OCI-M1 (cell line): ENCODE measurements at regions not wholly inside any gene's neighbourhood (a gene's known extent, or its start where the extent isn't known, plus 50 kb on each side); places are given as distances from the start of the nearest gene placed in this dataset.

Source experiments
- DNase-seq: peaks from one replicate; lab custom pipeline; 2025; lab: John Stamatoyannopoulos, UW

GRCh38 chr7:117973975-117974374 lies 100.7 kb upstream of the CTTNBP2 start:
- DNase-seq, result no peak

- DNase-seq, result no peak
Observed at GRCh38 chr7:117974891-117975290, 101.7 kb upstream of the CTTNBP2 start.

- no peak for DNase-seq
Observed at GRCh38 chr7:117975476-117975875, 102.2 kb upstream of the CTTNBP2 start.

- no peak for DNase-seq
Observed at GRCh38 chr7:117979954-117980497, 106.8 kb upstream of the CTTNBP2 start.

- DNase-seq, result no peak
Observed at GRCh38 chr7:117982071-117983055, 109.1 kb upstream of the CTTNBP2 start.

GRCh38 chr7:117986645-117987269 lies 113.5 kb upstream of the CTTNBP2 start:
- DNase-seq, result no peak

- no peak for DNase-seq
Observed at GRCh38 chr7:117990834-117991233, 117.6 kb upstream of the CTTNBP2 start.

- DNase-seq, result no peak
Observed at GRCh38 chr7:117992635-117993376, 119.6 kb upstream of the CTTNBP2 start.

- peak; percentile 84 for DNase-seq
Observed at GRCh38 chr7:117993377-117994003, 120.2 kb upstream of the CTTNBP2 start.

GRCh38 chr7:117995850-117996650 lies 122.8 kb upstream of the CTTNBP2 start:
- peak; percentile 12 for DNase-seq

- no peak for DNase-seq
Observed at GRCh38 chr7:117997862-117998825, 124.9 kb upstream of the CTTNBP2 start.

- no peak for DNase-seq
Observed at GRCh38 chr7:118000480-118001202, 127.4 kb upstream of the CTTNBP2 start.

- peak; percentile 17 for DNase-seq
Observed at GRCh38 chr7:118003476-118003875, 130.2 kb upstream of the CTTNBP2 start.

GRCh38 chr7:118005026-118005425 lies 131.8 kb upstream of the CTTNBP2 start:
- no peak for DNase-seq

- no peak for DNase-seq
Observed at GRCh38 chr7:118006979-118007378, 133.7 kb upstream of the CTTNBP2 start.

- no peak for DNase-seq
Observed at GRCh38 chr7:118009419-118009818, 136.2 kb upstream of the CTTNBP2 start.

- no peak for DNase-seq
Observed at GRCh38 chr7:118011652-118012051, 138.4 kb upstream of the CTTNBP2 start.

GRCh38 chr7:118013252-118014010 lies 140.2 kb upstream of the CTTNBP2 start:
- DNase-seq, result no peak
